KG1 (cell line): ENCODE measurements at regions not wholly inside any gene's neighbourhood (a gene's known extent, or its start where the extent isn't known, plus 50 kb on each side); places are given as distances from the start of the nearest gene placed in this dataset.
"Not testable (repeated sequence)": the region's sequence is repeated elsewhere in the genome, so short reads cannot be mapped to it uniquely, and the experiment has no call there.

Source experiments
- DNase-seq: peaks from one replicate; lab custom pipeline; 2025; lab: John Stamatoyannopoulos, UW

- DNase-seq = no peak
Measured at GRCh38 chr2:147182260-147182659, 662.6 kb upstream of the ACVR2A start.

GRCh38 chr2:147181351-147182029 lies 663.3 kb upstream of the ACVR2A start:
- no peak for DNase-seq

GRCh38 chr2:147177071-147177857 lies 667.6 kb upstream of the ACVR2A start:
- DNase-seq = no peak

- DNase-seq = no peak
Measured at GRCh38 chr2:147174824-147175254, 670.0 kb upstream of the ACVR2A start.

- DNase-seq = no peak
Measured at GRCh38 chr2:147173798-147174197, 671.0 kb upstream of the ACVR2A start.

- DNase-seq = no peak
Measured at GRCh38 chr2:147173189-147173581, 671.6 kb upstream of the ACVR2A start.

GRCh38 chr2:147172493-147173188 lies 672.2 kb upstream of the ACVR2A start:
- no peak for DNase-seq

- DNase-seq = no peak
Measured at GRCh38 chr2:147171941-147172340, 672.9 kb upstream of the ACVR2A start.

- no peak for DNase-seq
Measured at GRCh38 chr2:147170932-147171331, 673.9 kb upstream of the ACVR2A start.

- DNase-seq = no peak
Measured at GRCh38 chr2:147165697-147166382, 679.0 kb upstream of the ACVR2A start.

- no peak for DNase-seq
Measured at GRCh38 chr2:147164563-147164962, 680.3 kb upstream of the ACVR2A start.

GRCh38 chr2:147161746-147162145 lies 683.1 kb upstream of the ACVR2A start:
- no peak for DNase-seq

GRCh38 chr2:147156970-147157369 lies 687.9 kb upstream of the ACVR2A start:
- DNase-seq = no peak

GRCh38 chr2:147150241-147150635 lies 694.6 kb upstream of the ACVR2A start:
- no peak for DNase-seq

- DNase-seq = no peak
Measured at GRCh38 chr2:147149575-147150240, 695.1 kb upstream of the ACVR2A start.

GRCh38 chr2:147147802-147148201 lies 697.0 kb upstream of the ACVR2A start:
- DNase-seq = no peak

GRCh38 chr2:147141930-147142329 lies 702.9 kb upstream of the ACVR2A start:
- no peak for DNase-seq

GRCh38 chr2:147139732-147140131 lies 705.1 kb upstream of the ACVR2A start:
- DNase-seq = not testable (repeated sequence)

GRCh38 chr2:147137711-147138110 lies 707.1 kb upstream of the ACVR2A start:
- DNase-seq = no peak

GRCh38 chr2:147135376-147135775 lies 709.5 kb upstream of the ACVR2A start:
- no peak for DNase-seq

GRCh38 chr2:147133286-147133908 lies 711.4 kb upstream of the ACVR2A start:
- no peak for DNase-seq
